AG04450 (cell line): ENCODE measurements at regions not wholly inside any gene's neighbourhood (a gene's known extent, or its start where the extent isn't known, plus 50 kb on each side); places are given as distances from the start of the nearest gene placed in this dataset.
"Not testable (repeated sequence)": the region's sequence is repeated elsewhere in the genome, so short reads cannot be mapped to it uniquely, and the experiment has no call there.

ENCODE experiments used
- CTCF ChIA-PET: fragments of 300-600, 350-600 bp; formaldehyde crosslinking; extraction: SDS; loops from one replicate; lab custom pipeline; 2022; ENCODE audit warnings: antibody characterized with exemption, inconsistent platforms; lab: Charles Lee
- POLR2A ChIA-PET: fragments of 350-600 bp; formaldehyde crosslinking; extraction: SDS; loops from one replicate; lab custom pipeline; 2021; ENCODE audit warnings: antibody characterized with exemption, inconsistent platforms; lab: Yijun Ruan, JAX
- DNase-seq: peaks from one replicate; pipeline ENCODE4 v3.0.0-alpha.2; 2011; ENCODE audit warnings: low read depth, low spot score
- H3K27ac ChIP-seq: one replicate; pipeline ENCODE4 v1.5.1; 2012; ENCODE audit warnings: low read depth, low read length, control low read depth
- H3K27me3 ChIP-seq: one replicate; pipeline ENCODE4 v1.6.0; 2012; ENCODE audit warnings: low read length; ENCODE audit not compliant: control insufficient read depth, insufficient read depth
- H3K4me3 ChIP-seq: 2 replicates; pipeline ENCODE4 v1.5.1; 2011; ENCODE audit warnings: mild to moderate bottlenecking, low read depth, low read length, control low read depth
- H3K9me3 ChIP-seq: 2 replicates; pipeline ENCODE4 v1.5.1; 2012; ENCODE audit warnings: low read length; ENCODE audit not compliant: control insufficient read depth, insufficient read depth
- TF ChIP-seq, protein P1 (sequence below): IDR thresholded peaks from 2 replicates; pipeline ENCODE4 v1.5.1; 2011; ENCODE audit warnings: low read depth, low read length, control low read depth, inconsistent platforms

- Histone ChIP-seq H3K4me3 (no peak overlapping the region), H3K27ac (no peak overlapping the region), H3K9me3 (peaks cover 61% of the 10 kb centered on the region), H3K27me3 (no peaks in the 10 kb centered on the region)
- TF ChIP-seq, protein P1, sequence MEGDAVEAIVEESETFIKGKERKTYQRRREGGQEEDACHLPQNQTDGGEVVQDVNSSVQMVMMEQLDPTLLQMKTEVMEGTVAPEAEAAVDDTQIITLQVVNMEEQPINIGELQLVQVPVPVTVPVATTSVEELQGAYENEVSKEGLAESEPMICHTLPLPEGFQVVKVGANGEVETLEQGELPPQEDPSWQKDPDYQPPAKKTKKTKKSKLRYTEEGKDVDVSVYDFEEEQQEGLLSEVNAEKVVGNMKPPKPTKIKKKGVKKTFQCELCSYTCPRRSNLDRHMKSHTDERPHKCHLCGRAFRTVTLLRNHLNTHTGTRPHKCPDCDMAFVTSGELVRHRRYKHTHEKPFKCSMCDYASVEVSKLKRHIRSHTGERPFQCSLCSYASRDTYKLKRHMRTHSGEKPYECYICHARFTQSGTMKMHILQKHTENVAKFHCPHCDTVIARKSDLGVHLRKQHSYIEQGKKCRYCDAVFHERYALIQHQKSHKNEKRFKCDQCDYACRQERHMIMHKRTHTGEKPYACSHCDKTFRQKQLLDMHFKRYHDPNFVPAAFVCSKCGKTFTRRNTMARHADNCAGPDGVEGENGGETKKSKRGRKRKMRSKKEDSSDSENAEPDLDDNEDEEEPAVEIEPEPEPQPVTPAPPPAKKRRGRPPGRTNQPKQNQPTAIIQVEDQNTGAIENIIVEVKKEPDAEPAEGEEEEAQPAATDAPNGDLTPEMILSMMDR, result no peak
- DNase-seq, result no peak
- POLR2A ChIA-PET, result no interaction called here
- CTCF ChIA-PET, result no interaction called here
Measured at GRCh38 chr7:4345004-4345403, 337.1 kb upstream of the FOXK1 start.

GRCh38 chr7:4352069-4352468 is 330.0 kb upstream of the FOXK1 start:
- DNase-seq, result no peak
- no peak overlapping the region for H3K4me3 ChIP-seq
- POLR2A ChIA-PET, result no interaction called here
- no peaks in the 10 kb centered on the region for H3K27me3 ChIP-seq
- H3K9me3 ChIP-seq, result peaks cover 33% of the 10 kb centered on the region
- CTCF ChIA-PET, result no interaction called here
- no peak overlapping the region for H3K27ac ChIP-seq
- TF ChIP-seq, protein P1, result no peak

- Histone ChIP-seq H3K9me3 (peaks cover 45% of the 10 kb centered on the region), H3K27ac (no peak overlapping the region), H3K27me3 (no peaks in the 10 kb centered on the region), H3K4me3 (no peak overlapping the region)
- no peak for DNase-seq
- TF ChIP-seq, protein P1, result no peak
- ChIA-PET CTCF (no interaction called here), POLR2A (no interaction called here)
Measured at GRCh38 chr7:4361774-4362173, 320.3 kb upstream of the FOXK1 start.

- no peak for DNase-seq
- Histone ChIP-seq H3K27me3 (no peaks in the 10 kb centered on the region), H3K27ac (no peak overlapping the region), H3K4me3 (no peak overlapping the region), H3K9me3 (peaks cover 42% of the 10 kb centered on the region)
- TF ChIP-seq, protein P1, result no peak
- ChIA-PET POLR2A (no interaction called here), CTCF (no interaction called here)
Measured at GRCh38 chr7:4383584-4383983, 298.5 kb upstream of the FOXK1 start.

DNA sequence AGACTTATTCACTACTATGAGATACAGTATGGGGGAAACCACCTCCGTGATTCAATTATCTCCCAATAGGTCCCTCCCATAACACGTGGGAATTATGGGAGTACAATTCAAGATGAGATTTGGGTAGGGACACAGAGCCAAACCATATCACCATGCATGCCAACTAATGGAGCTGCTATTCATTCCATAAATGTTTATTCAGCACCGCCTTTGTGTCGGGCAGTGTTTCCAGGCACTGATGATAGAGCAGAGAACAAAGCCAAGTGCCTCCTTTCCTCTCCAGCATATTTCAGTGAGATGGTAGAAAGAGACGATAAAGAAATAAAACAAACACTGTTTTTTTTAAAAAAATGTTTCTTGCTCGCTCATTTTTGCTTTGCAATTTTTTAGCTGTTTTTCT is 295.9 kb upstream of the FOXK1 start:
- POLR2A ChIA-PET, result no interaction called here
- Histone ChIP-seq H3K27me3 (no peaks in the 10 kb centered on the region), H3K27ac (no peak overlapping the region), H3K4me3 (no peak overlapping the region), H3K9me3 (peaks cover 54% of the 10 kb centered on the region)
- DNase-seq, result no peak
- TF ChIP-seq, protein P1, result no peak
- CTCF ChIA-PET, result no interaction called here

DNA sequence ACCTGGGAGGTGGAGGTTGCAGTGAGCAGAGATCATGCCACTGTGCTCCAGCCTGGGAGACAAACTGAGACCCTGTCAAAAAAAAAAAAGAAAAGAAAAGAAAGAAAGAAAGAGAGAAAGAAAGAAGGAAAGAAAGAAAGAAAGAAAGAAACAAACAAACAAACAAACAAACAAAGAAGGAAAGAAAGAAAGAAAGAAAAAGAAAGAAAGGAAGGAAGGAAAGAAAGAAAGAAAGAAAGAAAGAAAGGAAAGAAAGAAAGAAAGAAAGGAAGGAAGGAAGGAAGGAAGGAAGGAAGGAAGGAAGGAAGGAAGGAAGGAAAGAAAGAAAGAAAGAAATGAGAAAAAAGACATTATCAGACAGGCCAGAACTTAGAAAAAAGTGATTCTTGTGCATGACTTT is 291.0 kb upstream of the FOXK1 start:
- H3K27ac ChIP-seq, H3K4me3 ChIP-seq, DNase-seq, POLR2A ChIA-PET, H3K27me3 ChIP-seq: not testable (repeated sequence)
- H3K9me3 ChIP-seq, result peaks cover 32% of the 10 kb centered on the region
- CTCF ChIA-PET, result interaction anchor here (0.7 kb wide), 1 partner anchor 46 kb away, joined by 3 read pairs; no protein-coding TSS in a partner anchor
